Right ventricle myocardium inferior (tissue), 1 donor: ENCODE measurements at regions not wholly inside any gene's neighbourhood (a gene's known extent, or its start where the extent isn't known, plus 50 kb on each side); places are given as distances from the start of the nearest gene placed in this dataset.
"Not testable (repeated sequence)": the region's sequence is repeated elsewhere in the genome, so short reads cannot be mapped to it uniquely, and the experiment has no call there.

Experiments
- ATAC-seq: fragments of 200-7000 bp; cut with Tn5 transposase; one replicate; pipeline ENCODE4 v1.9.1; 2020; ENCODE audit warnings: mild to moderate bottlenecking, moderate library complexity
- DNase-seq: peaks from one replicate; pipeline ENCODE4 v3.0.0; 2021; ENCODE audit errors: missing footprints
- intact Hi-C: fragments of 100-400 bp; cut with DNase I; formaldehyde crosslinking; loops from one replicate; pipeline ENCODE4 v1.11.0; 2022
- donor health status: DM: no; HTN: yes; CAD: no; lungs with severe emphysema.

DNA sequence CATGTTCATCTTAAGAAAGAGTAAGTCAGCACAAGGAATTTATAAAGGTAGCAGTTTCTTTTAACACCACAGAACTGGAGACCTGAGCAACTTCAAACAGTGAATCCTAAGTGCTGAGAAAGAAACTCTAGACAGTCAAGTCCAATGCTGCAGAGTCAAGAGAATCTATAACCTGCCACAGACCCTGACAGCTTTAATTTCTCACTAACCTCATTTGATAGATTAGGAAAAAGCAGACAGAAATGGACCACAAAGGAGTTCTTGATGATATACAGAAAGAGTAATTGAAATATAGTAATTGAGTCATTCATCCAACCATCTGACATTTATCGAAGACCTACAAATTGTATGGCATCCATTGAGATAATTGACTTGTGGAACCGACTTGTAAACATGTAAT is 847.0 kb downstream of the SORCS1 start:
- intact Hi-C loops, result no loop called here
- ATAC-seq, result no peak
- no peak for DNase-seq

DNA sequence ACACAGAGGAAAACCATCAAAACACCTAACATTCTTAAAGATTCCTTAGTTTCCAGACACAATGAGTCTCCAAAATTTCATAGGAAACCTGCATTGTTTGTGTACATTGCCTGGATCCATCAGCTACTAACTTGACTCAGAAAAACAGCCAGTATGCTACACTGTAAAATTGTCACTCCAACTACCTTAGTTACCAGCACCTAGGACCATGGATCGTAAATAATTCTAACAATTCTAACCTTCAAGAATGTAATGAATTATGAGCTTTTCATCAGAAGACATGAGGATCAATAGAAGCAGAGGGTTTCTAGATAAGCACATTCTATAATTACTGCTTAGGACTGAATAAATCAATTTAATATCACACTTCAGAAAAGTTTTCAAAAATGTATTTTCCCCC is 851.5 kb downstream of the SORCS1 start:
- ATAC-seq (no peak), DNase-seq (no peak)
- intact Hi-C loops, result no loop called here

DNA sequence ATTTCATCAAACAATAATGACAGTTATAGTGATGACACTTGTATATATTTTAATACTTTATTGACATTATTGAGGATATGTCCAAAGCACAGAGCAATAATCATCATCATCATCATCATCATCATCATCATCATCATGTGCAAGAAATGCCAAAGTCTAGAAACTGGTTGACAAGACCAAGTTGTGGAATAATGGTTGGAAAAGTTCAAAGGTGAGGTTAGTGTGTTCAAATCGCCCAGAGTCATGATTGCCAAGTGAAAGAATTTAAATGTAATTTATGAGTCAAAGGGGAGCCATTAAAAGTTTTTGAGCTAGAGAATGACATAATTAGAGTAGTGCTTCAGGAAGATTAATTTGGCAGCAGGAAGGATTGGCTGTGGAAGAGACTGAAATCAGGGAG is 852.4 kb downstream of the SORCS1 start:
- ATAC-seq (no peak), DNase-seq (no peak)
- intact Hi-C loops, result no loop called here

DNA sequence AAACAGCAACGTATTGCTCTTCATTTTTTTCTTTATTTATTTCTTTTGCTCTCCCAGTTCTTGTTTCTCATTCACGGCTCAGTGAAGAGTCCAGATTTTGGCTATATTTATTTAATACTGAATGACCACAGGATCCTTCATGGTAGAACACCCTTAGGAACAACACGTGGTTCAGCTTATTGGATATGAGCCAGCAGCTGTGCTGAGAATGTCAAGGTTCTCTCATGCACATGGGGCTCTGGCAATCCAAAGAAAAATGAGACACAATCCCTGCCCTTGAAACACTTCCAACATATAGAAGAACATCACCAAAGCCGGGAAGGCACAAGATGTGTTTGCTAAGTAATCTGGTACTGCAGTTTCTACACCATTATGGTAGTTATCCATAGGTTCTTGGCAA is 852.9 kb downstream of the SORCS1 start:
- no peak for ATAC-seq

DNA sequence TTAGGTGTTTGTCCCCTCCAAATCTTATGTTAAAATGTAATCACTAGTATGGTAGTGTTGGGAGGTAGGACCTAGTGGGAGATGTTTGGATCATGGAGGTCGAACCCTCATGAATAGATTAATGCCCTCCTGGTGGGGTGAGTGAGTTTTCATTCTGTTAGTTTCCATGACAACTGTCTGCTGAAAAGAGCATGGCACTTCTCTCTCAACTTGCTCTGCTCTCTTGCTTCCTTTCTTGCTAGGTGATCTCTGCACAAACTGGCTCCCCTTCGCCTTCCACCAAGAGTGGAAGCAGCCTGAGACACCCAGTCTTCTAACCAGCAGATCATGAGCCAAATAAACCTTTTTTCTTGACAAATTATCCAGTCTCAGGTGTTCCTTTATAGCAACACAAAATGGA is 853.9 kb downstream of the SORCS1 start:
- intact Hi-C loops, result no loop called here
- ATAC-seq, result no peak
- no peak for DNase-seq

More for the DNA sequence above, 852.9 kb downstream of the SORCS1 start:
- intact Hi-C loops, result no loop called here
- no peak for DNase-seq

DNA sequence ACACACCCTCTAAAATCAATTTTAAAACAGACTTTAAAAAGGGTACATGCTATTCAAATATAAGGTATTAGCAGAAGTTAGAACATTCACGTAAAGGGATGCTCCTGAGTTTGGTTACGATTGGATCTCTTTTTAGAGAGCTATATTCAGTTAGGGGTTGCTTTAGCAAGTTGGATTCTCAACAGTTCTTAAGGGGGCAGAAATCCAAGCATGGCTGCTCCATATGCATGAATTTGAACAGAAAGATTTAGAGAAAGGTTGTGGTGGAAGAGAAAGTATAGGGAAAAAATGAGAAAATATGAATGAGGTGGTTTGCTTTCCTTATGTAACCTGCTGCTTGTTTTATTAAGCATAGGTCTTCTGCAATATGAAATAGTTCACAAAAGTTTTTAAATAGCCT is 855.1 kb downstream of the SORCS1 start:
- ATAC-seq, result no peak

DNA sequence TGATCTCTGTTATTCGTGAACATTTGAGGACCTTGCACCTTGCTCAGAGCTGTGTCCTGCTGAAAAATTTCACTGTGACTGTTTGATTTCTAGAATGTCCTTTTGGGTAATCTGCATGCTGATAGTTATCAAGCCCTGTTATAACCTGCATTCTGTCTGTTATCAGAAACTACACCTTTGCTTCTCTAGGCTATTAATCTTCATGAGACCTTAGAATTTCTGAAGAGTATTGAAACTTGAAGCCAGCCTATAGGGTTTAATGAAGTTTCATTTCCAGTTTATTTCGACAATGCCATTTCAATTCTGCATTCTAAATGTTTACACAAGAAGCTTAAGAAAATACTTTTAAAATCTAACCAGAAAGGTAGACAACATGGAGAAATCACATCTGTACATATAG is 856.2 kb downstream of the SORCS1 start:
- ATAC-seq, result no peak
- intact Hi-C loops, result no loop called here
- DNase-seq, result no peak

More for the DNA sequence above, 855.1 kb downstream of the SORCS1 start:
- DNase-seq, result no peak
- intact Hi-C loops, result no loop called here

DNA sequence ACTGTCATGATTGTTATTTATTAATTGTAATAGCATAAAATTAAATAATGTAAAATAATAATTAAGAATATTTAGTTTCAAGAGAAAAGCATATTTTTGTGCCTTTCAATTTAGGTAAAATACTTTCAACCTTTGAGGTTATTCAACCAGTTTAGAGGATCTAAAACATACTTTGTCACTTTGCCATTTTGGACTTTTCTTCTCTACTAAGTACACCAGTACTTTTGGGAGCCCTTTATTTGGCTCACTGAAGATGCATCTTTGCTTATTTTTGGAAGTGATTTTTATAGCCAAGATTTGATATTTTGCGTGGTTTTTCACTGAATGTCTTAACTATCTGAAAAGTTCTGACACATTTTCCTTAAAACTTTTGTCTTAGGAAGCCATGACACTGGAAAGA is 860.5 kb downstream of the SORCS1 start:
- ATAC-seq, result no peak
- no peak for DNase-seq
- intact Hi-C loops, result no loop called here

DNA sequence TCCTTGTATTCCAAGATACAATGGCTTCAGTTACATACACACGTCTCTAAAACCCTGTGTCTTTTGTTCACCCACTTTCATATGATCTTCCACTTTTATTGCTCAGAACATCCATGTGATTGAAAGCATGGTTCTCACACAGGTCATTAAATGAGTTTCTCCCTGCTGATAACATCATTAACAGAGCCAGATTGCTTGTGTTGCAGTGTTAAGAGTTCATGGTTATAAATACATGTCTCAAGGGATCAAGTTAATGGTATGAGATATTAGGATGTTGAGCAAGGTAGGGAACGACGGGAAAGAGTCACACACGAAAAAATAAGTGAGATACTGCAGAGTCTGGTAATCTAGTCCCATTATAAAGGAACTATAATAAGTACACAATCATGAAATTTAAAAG is 861.5 kb downstream of the SORCS1 start:
- intact Hi-C loops, result no loop called here
- ATAC-seq, result no peak
- DNase-seq, result no peak

DNA sequence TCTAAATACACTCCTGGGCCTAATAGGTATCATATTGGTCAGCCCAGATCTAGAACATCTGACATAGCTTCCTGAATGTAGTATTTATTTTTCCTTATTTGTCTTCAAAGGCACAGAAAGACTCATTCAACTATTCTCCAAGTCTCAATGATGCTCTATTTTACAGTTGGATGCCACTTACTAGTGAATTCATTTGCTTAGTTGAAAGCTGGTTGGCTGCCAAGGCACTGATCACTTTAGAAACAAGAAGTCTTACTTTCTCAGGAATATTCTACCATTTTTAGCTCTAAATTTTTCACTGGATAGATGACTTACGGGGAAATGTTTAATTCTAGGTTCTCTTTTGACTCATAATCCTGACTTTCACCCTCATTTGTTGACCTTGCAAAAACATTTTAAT is 863.4 kb downstream of the SORCS1 start:
- DNase-seq (no peak), ATAC-seq (no peak)
- intact Hi-C loops, result no loop called here

DNA sequence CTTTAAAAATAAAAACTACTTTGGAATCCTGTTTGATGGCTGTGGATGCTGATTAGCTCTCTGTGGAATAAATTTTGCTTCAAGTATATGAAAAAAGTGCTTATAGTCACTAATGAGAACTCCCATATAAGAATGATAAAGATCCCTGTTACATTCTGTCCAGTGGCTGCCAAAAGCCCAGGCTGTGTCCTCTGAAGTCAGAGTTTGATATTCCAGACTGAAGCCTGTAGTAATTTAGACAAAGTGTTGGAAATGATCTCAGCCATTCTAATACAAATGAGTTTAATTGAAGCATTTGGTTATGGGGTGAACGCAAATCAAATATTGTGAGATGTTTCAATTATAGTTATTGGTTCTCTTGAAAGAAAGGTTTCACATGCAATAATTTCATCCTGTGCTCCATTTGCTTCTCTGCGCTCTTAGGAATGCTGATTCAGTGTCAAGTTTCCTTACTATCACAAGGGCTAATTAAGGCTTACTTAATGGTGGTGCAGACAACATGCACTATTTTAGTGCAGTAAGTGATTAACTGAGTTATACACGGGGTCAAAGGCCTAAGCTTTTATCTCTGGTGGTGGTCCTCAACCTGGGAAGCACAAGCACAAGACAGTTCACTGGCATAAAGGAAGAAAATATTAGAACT is 867.6 kb downstream of the SORCS1 start:
- no peak for ATAC-seq
- DNase-seq, result no peak
- intact Hi-C loops, result no loop called here

DNA sequence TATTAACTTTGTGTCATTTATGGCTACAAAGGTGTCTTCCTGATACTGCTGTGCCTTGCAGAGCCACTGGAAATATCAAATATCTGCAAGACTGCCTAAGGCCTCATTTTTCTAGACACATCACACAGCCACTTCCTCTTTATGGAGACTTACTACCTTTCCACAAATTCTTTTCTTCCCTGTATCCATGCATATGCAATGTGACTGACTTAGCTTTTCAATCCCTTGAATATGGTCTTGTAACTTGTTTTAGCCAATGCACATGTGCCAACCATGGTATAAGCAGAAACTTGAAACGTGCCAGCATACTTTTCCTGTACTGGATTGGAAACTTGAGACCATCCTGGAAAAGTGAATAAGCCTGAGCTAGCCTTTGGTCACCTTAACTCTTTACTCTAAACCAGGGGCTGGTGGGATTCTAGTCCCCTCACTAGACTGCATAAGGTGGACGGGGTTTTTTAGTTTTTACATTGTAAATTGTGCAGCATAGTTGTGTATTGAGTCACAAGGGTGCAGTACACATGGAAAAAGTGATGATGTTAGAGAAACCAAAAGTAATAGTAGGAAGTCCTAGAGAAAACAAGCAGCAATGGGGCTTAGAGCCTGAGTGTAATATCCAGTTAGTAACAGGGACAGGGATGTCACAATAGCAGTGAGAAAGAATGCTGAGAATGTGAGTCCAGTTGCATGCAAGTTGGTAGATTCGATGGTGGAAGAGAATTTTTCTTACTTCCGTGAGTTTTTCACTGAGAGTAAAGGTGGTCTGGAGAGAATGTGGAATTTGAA is 879.5 kb downstream of the SORCS1 start:
- DNase-seq (no peak), ATAC-seq (no peak)
- intact Hi-C loops, result no loop called here

DNA sequence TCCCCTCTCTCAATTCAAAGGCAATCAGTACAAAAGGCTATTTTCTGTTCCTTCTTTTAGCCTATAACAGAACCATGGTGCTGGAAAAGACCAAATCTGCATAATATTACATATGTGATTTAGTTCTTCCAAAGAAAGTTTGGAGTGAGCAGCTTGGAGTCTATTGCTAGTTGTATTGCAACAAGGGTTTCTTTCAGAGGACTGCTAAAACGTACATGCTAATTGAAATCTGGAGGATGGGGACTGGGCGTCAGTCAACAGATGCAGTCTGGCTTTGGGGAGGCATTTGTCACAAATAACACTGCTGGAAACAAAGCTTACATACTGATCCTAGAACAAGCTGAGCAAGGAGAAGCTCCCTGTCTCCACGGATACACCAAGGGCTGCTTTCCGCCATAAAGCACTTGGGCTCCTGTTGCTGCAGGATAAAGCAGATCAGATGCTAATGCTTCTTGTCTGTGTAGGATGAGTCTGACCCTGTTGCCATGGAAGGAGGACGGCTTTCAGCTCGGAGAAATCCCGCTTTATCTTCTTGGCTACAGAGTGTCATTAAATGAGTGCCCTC is 883.5 kb downstream of the SORCS1 start:
- no peak for ATAC-seq
- DNase-seq, result no peak
- intact Hi-C loops, result no loop called here

DNA sequence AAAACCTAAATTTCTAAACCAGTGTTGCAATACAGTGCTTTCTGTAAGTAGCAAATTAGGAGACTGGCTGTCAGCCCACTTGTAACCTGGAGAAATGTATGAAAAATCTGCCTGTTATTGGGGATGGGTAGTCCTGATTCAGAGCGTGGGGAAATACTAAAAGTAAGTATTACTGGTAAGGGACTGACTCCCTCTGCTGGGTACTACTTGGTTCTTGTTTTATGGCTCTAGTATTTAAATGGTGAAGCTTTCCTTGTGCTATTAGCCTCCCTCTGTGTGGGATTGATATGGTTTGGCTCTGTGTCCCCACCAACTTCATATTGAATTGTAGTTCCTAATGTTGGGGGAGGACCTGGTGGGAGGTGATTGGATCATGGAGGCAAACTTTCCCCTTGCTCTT is 886.1 kb downstream of the SORCS1 start:
- no peak for ATAC-seq
- intact Hi-C loops, result no loop called here

DNA sequence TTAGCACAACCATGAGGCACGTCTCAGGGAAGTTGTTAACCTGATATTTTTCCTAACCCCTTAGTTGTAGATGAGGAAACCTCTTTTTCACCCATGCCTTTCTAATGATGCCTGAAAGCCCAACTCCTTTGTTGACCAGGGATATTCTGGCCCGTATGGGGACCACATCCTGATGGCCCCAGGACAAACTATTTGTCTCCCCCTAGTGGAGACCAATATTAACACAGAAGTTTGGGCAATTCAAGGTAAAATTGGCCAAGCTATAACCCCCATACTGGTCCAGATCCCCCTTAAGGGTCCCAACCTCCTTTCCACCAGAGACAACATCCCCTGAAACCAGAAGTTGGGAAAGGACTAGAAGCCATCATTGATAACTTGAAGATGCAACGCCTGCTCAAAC is 893.3 kb downstream of the SORCS1 start:
- ATAC-seq (no peak), DNase-seq (no peak)
- intact Hi-C loops, result no loop called here

More for the DNA sequence above, 886.1 kb downstream of the SORCS1 start:
- no peak for DNase-seq

DNA sequence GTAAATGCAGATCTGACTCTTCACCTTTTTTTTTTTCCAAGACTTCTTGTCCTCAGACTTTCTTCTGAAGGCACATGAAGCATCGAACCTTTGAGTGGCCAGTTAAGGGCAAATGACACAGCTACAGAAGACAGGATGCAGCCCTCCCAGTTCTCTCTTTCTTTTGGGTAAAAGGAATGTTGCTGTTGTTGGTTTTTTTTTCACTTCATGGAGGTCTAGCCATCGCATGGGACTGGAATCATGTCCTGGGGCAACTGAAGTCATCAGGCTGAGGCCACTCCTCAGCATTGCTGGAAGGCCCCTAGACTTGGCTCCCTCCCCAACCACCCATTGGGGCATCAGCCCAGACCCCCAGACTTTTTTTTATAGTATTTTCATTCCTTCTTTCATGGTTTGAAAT is 896.5 kb downstream of the SORCS1 start:
- ATAC-seq, result no peak
- intact Hi-C loops, result no loop called here
- DNase-seq, result no peak

DNA sequence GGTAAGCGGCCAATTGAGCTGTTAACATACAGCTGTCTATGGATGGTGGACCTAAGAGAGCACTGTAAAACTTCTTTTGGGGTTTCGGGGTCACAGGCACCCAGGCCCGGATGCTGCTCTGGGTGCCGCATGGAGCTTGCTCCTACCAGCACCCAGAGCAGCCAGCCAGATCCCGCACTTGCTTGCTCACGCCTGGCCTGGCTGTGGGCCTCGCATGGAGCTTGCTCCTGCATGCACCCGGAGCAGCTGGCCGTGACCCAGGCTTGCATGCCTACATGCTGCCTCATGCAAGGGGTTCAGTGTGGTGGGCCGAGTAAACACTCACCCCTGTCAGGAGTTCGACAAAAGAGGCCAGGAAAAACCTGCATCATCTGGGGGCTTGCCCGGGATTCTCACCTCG is 896.9 kb downstream of the SORCS1 start:
- ATAC-seq (no peak), DNase-seq (no peak)
- intact Hi-C loops, result no loop called here

DNA sequence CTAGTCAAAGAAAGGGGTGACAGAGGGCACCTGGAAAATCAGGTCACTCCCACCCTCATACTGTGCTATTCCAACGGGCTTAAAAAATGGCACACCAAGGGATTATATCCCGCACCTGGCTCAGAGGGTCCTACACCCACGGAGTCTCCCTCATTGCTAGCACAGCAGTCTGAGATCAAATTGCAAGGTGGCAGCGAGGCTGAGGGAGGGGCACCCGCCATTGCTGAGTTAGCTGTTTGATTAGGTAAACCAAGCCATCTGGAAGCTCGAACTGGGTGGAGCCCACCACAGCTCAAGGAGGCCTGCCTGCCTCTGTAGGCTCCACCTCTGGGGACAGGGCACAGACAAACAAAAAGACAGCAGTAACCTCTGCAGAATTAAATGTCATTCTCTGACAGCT is 907.1 kb downstream of the SORCS1 start:
- ATAC-seq, intact Hi-C loops, DNase-seq: not testable (repeated sequence)

DNA sequence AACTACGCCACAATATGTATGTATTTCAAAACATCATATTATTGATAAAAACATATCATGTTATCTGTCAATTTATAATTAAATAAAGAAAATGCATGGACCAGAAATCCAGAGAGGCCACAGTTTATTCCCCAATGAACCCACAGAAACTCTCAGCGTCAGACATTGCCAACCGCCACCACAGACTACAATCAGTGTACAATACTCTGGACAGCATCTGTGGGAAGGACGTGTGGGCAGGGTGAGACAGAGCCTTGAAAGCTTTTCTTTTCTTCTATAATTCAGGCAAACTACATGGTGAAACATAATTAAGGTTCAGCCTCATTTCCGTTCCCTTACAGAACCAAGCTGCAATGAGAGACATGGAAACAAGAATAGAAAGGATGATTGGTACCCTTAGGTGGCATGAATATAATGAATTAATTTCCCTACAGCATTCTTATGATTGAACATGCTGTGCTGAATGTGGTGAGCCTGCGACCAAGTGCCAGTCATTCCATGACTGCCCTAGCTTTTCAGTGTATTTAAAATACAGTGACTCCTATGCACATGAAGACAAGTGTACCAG is 909.3 kb downstream of the SORCS1 start:
- ATAC-seq (no peak), DNase-seq (no peak)
- intact Hi-C loops, result no loop called here

DNA sequence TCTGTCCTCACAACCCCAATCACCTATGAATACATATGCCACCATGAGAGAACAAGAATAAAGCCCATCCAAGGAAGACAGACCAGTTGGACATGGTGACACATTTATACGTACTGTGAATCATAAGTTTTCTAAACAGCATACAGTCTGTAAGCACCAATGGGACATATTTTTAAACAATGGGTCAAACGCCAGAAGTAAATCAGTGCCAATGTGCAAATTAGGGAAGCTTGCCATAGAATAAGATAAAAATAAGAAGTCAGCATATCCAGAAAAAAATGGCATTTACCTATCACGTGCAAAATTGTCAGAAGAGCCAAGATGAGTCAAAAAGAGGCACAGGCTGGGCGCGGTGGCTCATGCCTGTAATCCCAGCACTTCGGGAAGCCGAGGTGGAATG is 910.4 kb downstream of the SORCS1 start:
- no peak for DNase-seq
- intact Hi-C loops, result no loop called here
- ATAC-seq, result no peak
